ENCODE measurements at regions not wholly inside any gene's neighbourhood (a gene's known extent, or its start where the extent isn't known, plus 50 kb on each side); places are given as distances from the start of the nearest gene placed in this dataset.

DNA sequence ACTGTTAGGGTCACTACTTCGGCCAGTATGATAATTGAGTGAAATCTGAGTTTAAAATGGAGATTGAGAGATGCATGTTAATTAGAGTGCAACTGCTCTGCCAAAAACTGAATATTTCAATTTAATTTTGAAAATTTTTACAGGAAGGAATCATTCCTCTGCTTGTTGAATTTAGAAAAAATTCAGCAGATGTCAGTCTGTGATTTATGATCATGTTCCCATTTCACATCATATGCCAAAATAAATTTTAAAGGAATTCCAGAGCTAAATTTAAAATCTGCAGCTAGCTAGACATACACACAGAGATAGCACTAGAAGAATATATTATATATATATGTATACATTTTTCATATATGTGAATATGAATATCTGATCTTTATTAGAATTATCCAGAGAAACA is 797.6 kb upstream of the TMEM132C start:
- Histone ChIP-seq H3K4me1 (no peaks in the 10 kb centered on the region), H3K36me3 (no peaks in the 10 kb centered on the region), H3K9me3 (no peaks in the 10 kb centered on the region), H3K27me3 (no peaks in the 10 kb centered on the region), H3K4me3 (no peak overlapping the region), H3K27ac (no peak overlapping the region)
- no peak for DNase-seq
- no peak for TF ChIP-seq POLR2A (IDR thresholded peaks at IDR 0.05)
- no peak for TF ChIP-seq CTCF (IDR thresholded peaks at IDR 0.05)

DNA sequence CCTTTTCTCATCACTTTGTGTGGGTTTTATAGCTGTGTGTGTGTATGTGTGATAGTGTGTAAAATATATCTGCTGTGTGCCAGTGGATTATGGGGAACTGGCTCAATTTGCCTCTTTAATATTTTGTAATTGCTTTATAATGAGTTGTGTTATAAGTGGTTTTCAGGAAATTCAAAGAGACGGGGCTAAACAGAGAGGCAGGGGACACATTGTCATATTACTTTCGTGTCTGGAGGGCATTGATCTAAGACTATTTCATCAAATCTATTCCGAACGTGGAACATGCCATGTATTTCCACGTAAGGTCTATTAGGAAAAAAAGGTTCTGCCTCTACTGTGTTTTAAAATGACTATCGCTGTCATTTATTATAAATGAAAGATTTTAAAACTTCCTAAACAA is 793.2 kb upstream of the TMEM132C start:
- no peak for TF ChIP-seq POLR2A (IDR thresholded peaks at IDR 0.05)
- no peak for TF ChIP-seq CTCF (IDR thresholded peaks at IDR 0.05)
- H3K27me3 ChIP-seq = no peaks in the 10 kb centered on the region
- H3K4me1 ChIP-seq = no peaks in the 10 kb centered on the region
- no peak for DNase-seq
- H3K4me3 ChIP-seq = no peak overlapping the region
- no peaks in the 10 kb centered on the region for H3K36me3 ChIP-seq
- H3K27ac ChIP-seq = no peak overlapping the region
- H3K9me3 ChIP-seq = no peaks in the 10 kb centered on the region

GRCh38 chr12:127479256-127479655 is 787.7 kb upstream of the TMEM132C start:
- Histone ChIP-seq H3K36me3 (no peaks in the 10 kb centered on the region), H3K9me3 (no peaks in the 10 kb centered on the region), H3K27me3 (no peaks in the 10 kb centered on the region), H3K4me3 (no peak overlapping the region), H3K4me1 (no peaks in the 10 kb centered on the region), H3K27ac (no peak overlapping the region)
- DNase-seq = no peak
- TF ChIP-seq POLR2A (IDR thresholded peaks at IDR 0.05) = no peak
- TF ChIP-seq CTCF (IDR thresholded peaks at IDR 0.05) = no peak

DNA sequence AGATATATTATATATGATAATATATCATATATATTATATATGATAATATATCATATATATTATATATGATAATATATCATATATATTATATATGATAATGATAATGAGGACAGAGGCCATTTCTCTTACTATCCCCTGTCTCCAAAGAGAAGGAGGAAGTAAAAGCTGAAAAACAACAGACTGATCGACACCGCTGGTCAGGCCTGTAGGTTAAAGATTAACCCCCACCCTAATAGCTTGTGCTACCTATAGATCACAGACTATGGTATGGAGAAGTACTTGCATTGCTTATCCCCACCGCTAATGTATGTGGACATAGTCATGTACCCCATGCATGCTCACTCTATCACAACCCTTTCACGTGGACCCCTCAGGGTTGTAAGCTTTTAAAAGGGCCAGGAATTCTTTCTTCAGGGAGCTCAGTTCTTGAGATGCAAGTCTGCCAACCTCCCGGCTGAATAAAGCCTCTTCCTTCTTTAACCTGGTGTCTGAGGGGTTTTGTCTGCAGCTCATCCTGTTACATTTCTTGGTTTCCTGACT is 786.1 kb upstream of the TMEM132C start:
- Histone ChIP-seq H3K27me3 (no peaks in the 10 kb centered on the region), H3K4me1 (no peaks in the 10 kb centered on the region), H3K27ac (no peak overlapping the region), H3K4me3 (no peak overlapping the region), H3K9me3 (no peaks in the 10 kb centered on the region), H3K36me3 (no peaks in the 10 kb centered on the region)
- TF ChIP-seq CTCF (IDR thresholded peaks at IDR 0.05) (no peak), POLR2A (IDR thresholded peaks at IDR 0.05) (no peak)
- DNase-seq = no peak

DNA sequence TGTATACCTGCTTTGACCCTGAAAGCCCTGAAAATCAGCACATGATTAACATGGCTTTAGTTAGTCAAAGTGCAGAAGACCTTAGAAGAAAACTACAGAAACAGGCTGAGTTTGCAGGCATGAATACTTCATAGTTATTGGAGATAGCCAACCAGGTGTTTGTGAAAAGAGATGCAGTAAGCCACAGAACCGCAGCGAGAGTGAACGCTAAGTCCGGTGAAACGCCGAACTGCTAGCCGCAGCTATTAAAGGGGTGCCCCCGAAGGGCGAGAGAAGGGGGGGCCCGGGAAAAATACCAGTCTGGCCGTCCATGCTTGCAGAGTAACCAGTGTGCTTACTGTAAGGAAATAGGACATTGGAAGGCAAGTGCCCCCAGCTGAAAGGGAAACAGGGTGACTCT is 784.0 kb upstream of the TMEM132C start:
- Histone ChIP-seq H3K9me3 (no peaks in the 10 kb centered on the region), H3K4me1 (no peaks in the 10 kb centered on the region), H3K27ac (no peak overlapping the region), H3K27me3 (no peaks in the 10 kb centered on the region), H3K4me3 (no peak overlapping the region), H3K36me3 (no peaks in the 10 kb centered on the region)
- DNase-seq = no peak
- TF ChIP-seq CTCF (IDR thresholded peaks at IDR 0.05) (no peak), POLR2A (IDR thresholded peaks at IDR 0.05) (no peak)

DNA sequence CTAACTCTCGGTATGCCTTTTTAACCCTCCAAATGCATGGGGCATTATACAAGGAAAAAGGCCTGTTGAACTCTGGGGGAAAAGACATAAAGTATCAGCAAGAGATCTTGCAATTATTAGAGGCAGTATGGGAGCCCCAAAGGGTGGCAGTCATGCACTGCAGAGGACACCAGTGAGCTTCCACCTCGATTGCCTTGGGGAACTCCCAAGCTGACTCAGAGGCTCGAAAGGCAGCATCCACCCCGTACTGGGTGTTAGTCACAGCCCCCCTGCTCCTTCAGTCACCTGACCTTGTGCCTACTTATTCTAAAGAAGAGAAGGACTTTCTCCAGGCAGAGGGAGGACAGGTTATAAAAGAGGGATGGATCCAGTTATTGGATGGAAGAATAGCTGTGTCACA is 781.4 kb upstream of the TMEM132C start:
- H3K9me3 ChIP-seq = no peaks in the 10 kb centered on the region
- TF ChIP-seq CTCF (IDR thresholded peaks at IDR 0.05) (peak in 3 of 6 experiments; percentile 28 to 45 (median 33)), POLR2A (IDR thresholded peaks at IDR 0.05) (no peak)
- no peaks in the 10 kb centered on the region for H3K27me3 ChIP-seq
- DNase-seq = peak in 1 of 3 donors; percentile 68
- no peaks in the 10 kb centered on the region for H3K36me3 ChIP-seq
- no peak overlapping the region for H3K27ac ChIP-seq
- H3K4me3 ChIP-seq = no peak overlapping the region
- no peaks in the 10 kb centered on the region for H3K4me1 ChIP-seq
